ENCODE measurements at regions not wholly inside any gene's neighbourhood (a gene's known extent, or its start where the extent isn't known, plus 50 kb on each side); places are given as distances from the start of the nearest gene placed in this dataset.

GRCh38 chr4:38587106-38587505, 76.9 kb upstream of the KLF3 start:
- TF ChIP-seq CTCF (IDR thresholded peaks at IDR 0.05; ENCODE audit: insufficient read depth, low read length): no peak
- TF ChIP-seq GABPA (IDR thresholded peaks at IDR 0.05; ENCODE audit: low read depth): no peak
- TF ChIP-seq, protein P1, sequence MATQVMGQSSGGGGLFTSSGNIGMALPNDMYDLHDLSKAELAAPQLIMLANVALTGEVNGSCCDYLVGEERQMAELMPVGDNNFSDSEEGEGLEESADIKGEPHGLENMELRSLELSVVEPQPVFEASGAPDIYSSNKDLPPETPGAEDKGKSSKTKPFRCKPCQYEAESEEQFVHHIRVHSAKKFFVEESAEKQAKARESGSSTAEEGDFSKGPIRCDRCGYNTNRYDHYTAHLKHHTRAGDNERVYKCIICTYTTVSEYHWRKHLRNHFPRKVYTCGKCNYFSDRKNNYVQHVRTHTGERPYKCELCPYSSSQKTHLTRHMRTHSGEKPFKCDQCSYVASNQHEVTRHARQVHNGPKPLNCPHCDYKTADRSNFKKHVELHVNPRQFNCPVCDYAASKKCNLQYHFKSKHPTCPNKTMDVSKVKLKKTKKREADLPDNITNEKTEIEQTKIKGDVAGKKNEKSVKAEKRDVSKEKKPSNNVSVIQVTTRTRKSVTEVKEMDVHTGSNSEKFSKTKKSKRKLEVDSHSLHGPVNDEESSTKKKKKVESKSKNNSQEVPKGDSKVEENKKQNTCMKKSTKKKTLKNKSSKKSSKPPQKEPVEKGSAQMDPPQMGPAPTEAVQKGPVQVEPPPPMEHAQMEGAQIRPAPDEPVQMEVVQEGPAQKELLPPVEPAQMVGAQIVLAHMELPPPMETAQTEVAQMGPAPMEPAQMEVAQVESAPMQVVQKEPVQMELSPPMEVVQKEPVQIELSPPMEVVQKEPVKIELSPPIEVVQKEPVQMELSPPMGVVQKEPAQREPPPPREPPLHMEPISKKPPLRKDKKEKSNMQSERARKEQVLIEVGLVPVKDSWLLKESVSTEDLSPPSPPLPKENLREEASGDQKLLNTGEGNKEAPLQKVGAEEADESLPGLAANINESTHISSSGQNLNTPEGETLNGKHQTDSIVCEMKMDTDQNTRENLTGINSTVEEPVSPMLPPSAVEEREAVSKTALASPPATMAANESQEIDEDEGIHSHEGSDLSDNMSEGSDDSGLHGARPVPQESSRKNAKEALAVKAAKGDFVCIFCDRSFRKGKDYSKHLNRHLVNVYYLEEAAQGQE (IDR thresholded peaks at IDR 0.05; ENCODE audit: insufficient replicate concordance, low read depth): no peak

Measured in HL-60 (cell line).